ENCODE measurements at regions not wholly inside any gene's neighbourhood (a gene's known extent, or its start where the extent isn't known, plus 50 kb on each side); places are given as distances from the start of the nearest gene placed in this dataset.

- no peak for TF ChIP-seq ZNF691 (CRISPR knock-in tag; IDR thresholded peaks at IDR 0.05; ENCODE audit: borderline replicate concordance, low read depth)
- no peak for TF ChIP-seq ZNF546 (CRISPR knock-in tag; conservative IDR thresholded peaks at IDR 0.05)
- no peak for TF ChIP-seq ZNF709 (CRISPR knock-in tag; IDR thresholded peaks at IDR 0.05)
- TF ChIP-seq IKZF4 (CRISPR knock-in tag; IDR thresholded peaks at IDR 0.05; ENCODE audit: borderline replicate concordance, low read depth, not compliant biosample characterization), result no peak
- no peak for TF ChIP-seq ZSCAN20 (CRISPR knock-in tag; IDR thresholded peaks at IDR 0.05; ENCODE audit: borderline replicate concordance)
- TF ChIP-seq ZGPAT (CRISPR knock-in tag; IDR thresholded peaks at IDR 0.05), result 0 out of 2 replicates have a peak, but pooled peaks have one; percentile 41
- no peak for TF ChIP-seq ZNF850 (CRISPR knock-in tag; conservative IDR thresholded peaks at IDR 0.05)
- TF ChIP-seq MYNN (CRISPR knock-in tag; IDR thresholded peaks at IDR 0.05; ENCODE audit: low read depth), result no peak
- TF ChIP-seq LCORL (IDR thresholded peaks at IDR 0.05), result no peak
- TF ChIP-seq LCORL (CRISPR knock-in tag; IDR thresholded peaks at IDR 0.05), result peak; percentile 52; the same call in 1 of the 2 replicates
- no peak for TF ChIP-seq FOXO4 (CRISPR knock-in tag; conservative IDR thresholded peaks at IDR 0.05)
- TF ChIP-seq ZNF549 (CRISPR knock-in tag; IDR thresholded peaks at IDR 0.05), result no peak
- no peak for TF ChIP-seq PRDM4 (CRISPR knock-in tag; IDR thresholded peaks at IDR 0.05; ENCODE audit: borderline replicate concordance)
- TF ChIP-seq THAP11 (CRISPR knock-in tag; IDR thresholded peaks at IDR 0.05), result 0 out of 2 replicates have a peak, but pooled peaks have one; percentile 33
- no peak for TF ChIP-seq CHCHD3 (CRISPR knock-in tag; IDR thresholded peaks at IDR 0.05)
- no peak for TF ChIP-seq PAX8 (CRISPR knock-in tag; IDR thresholded peaks at IDR 0.05; ENCODE audit: borderline replicate concordance)
- TF ChIP-seq CEBPG (CRISPR knock-in tag; IDR thresholded peaks at IDR 0.05), result peak; percentile 89
- TF ChIP-seq ZNF251 (CRISPR knock-in tag; IDR thresholded peaks at IDR 0.05), result no peak
- TF ChIP-seq ZUFSP (CRISPR knock-in tag; IDR thresholded peaks at IDR 0.05; ENCODE audit: borderline replicate concordance), result no peak
- TF ChIP-seq SETDB1 (CRISPR knock-in tag; IDR thresholded peaks at IDR 0.05; ENCODE audit: borderline replicate concordance), result no peak
These were observed 75.2 kb downstream of the TNFAIP2 start (continued) for GRCh38 chr14:103198131-103199105.

Measured in HepG2 (cell line).